Spleen (tissue), 7 donors: ENCODE measurements at regions not wholly inside any gene's neighbourhood (a gene's known extent, or its start where the extent isn't known, plus 50 kb on each side); places are given as distances from the start of the nearest gene placed in this dataset.

Experiments used
- CTCF ChIP-seq, 11 experiments: fragments of 200-600 bp in 7 of 11; fragments of 450-650 bp in 4 of 11; sonication (generic) in 4 of 11; IDR thresholded peaks in 8 of 11; conservative IDR thresholded peaks in 3 of 11; 1 replicate in 7 of 11; 2 replicates in 4 of 11; pipeline versions ENCODE4 v1.4.0 to v1.8.0; 2016 to 2021; ENCODE audit warnings: antibody characterized with exemption in 11 of 11, inconsistent platforms in 4 of 11, mild to moderate bottlenecking in 1 of 11
- POLR2A ChIP-seq, 3 donors: fragments of 450-650 bp; IDR thresholded peaks; one replicate each; pipeline ENCODE4 v1.5.1; 2017; ENCODE audit warnings: antibody characterized with exemption in 3 of 3, mild to moderate bottlenecking in 1 of 3
- POLR2AphosphoS5 ChIP-seq, 3 donors: sonication (generic); formaldehyde crosslinking; IDR thresholded peaks; one replicate each; pipeline ENCODE4 v1.5.1; 2017; ENCODE audit warnings: antibody characterized with exemption in 3 of 3
- donor health status: DM: no; HTN: no; CAD: no; lungs with moderate emphysema.
- donor health status: DM: no; HTN: no; CAD: no.
- donor health status: DM: no; HTN: no; CAD: no.

- TF ChIP-seq CTCF (IDR thresholded peaks at IDR 0.05 in 8 of 11, conservative IDR thresholded peaks at IDR 0.05 in 3 of 11) = no peak
- TF ChIP-seq POLR2A (IDR thresholded peaks at IDR 0.05) = no peak
- no peak for TF ChIP-seq POLR2AphosphoS5 (IDR thresholded peaks at IDR 0.05)
These were observed 148.2 kb upstream of the PLPPR1 start for GRCh38 chr9:100880284-100880683.
